Fibroblast of skin of back (primary cell): ENCODE measurements at regions not wholly inside any gene's neighbourhood (a gene's known extent, or its start where the extent isn't known, plus 50 kb on each side); places are given as distances from the start of the nearest gene placed in this dataset.
"Not testable (repeated sequence)": the region's sequence is repeated elsewhere in the genome, so short reads cannot be mapped to it uniquely, and the experiment has no call there.

Experiments used
- DNase-seq: peaks from one replicate; pipeline ENCODE4 v3.0.0-alpha.2; 2013

DNA sequence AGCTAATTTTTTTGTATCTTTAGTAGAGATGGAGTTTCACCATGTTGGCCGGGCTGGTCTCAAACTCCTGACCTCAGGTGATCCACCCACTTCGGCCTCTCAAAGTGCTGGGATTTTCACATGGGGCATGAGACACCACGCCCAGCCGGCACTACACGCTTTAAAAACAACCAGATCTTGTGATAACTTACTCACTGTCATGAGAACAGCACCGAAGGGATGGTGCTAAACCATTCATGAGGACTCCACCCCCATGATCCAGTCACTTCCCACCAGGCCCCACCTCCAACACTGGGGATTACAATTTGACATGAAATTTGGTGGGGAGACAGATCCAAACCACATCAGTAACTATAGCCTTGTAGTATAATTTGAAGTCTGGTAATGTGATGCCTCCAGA is 67.4 kb upstream of the ZNF169 start:
- not testable (repeated sequence) for DNase-seq

DNA sequence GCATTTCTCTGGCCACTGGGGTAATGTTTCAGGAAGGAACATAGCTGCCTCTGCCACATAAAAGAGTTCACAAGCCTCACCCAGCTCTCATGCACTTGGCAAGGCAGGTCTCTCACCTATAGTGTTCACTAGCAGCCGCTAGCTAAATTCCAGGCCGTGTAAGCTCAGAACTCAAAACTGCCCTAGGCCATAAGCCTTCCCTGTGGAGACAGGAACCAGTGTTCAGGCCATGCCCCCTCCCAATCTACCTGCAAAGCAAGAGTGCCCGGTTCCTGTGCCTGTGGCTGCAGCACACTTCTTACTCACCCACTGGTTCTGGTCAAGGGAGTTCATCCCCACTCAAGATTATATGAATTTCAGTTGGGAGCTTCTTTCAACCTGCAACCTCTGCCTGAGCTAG is 60.7 kb upstream of the ZNF169 start:
- DNase-seq = no peak

DNA sequence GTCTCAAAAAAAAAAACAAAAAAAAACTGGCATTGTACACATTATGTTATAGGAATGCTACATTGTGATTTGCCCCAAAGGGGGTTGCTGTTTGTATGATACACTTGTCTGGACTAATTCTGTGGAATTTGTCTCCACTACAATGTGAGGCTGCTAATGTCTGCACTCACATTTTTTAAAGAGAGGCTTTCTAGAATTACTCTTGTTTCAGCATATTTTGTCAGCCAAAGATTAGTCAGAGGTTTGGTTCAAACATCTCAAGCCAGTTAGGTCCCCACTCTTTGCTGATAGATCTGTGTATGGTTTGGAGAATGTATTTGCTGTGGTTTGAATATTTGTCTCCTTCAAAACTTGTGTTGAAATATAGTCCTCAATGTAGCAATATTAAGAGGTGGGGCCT is 59.3 kb upstream of the ZNF169 start:
- DNase-seq = peak; percentile 48

DNA sequence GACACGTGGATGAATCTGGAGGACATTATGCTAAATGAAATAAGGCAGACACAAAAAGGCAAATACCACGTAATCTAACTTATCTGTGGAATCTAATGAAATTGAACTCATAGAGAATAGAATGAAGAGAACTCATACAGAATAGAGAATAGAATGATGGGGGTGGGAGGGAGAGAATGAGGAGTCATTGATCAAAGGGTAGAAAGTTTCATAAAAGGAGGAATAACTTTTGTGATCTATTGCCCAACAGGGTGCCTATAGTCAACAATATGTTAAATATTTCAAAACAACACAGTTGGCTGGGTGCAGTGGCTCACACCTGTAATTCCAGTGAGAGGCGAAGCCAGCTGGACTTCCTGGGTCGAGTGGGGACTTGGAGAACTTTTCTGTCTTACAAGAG is 54.9 kb upstream of the ZNF169 start:
- no peak for DNase-seq

DNA sequence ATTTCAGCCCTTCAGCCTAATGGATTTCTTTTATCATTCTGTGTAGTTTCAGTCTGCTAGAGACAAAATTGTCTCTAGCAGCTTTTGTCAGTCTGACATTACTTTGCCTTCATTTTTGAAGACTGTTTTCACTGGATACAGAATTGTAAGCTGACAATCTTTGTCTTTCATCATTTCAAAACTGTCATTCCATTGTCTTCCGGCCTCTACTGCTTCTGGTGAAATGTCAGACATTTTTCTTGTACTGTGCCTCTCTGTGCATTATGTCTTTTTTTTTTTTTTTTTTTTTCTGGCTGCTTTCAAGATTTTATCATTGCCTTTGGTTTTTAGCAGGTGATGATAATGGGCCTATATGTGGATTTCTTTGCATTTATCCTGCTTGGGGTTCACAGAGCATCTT is 51.3 kb upstream of the ZNF169 start:
- no peak for DNase-seq
